H9 (cell line): ENCODE measurements at regions not wholly inside any gene's neighbourhood (a gene's known extent, or its start where the extent isn't known, plus 50 kb on each side); places are given as distances from the start of the nearest gene placed in this dataset.

Source experiments
- DNase-seq: peaks from one replicate; pipeline ENCODE4 v3.0.0-alpha.2; 2017
- H2AFZ ChIP-seq: one replicate; pipeline ENCODE4 v1.6.1; 2013; ENCODE audit warnings: mild to moderate bottlenecking, low read length, control low read depth, moderate library complexity
- H2AK5ac ChIP-seq: 2 replicates; pipeline ENCODE4 v1.6.1; 2013; ENCODE audit warnings: low read length, control low read depth, mixed read lengths; ENCODE audit not compliant: insufficient read length
- H2BK120ac ChIP-seq: one replicate; pipeline ENCODE4 v1.6.1; 2013; ENCODE audit warnings: low read depth, mild to moderate bottlenecking, low read length, control low read depth, inconsistent platforms; ENCODE audit not compliant: poor library complexity, severe bottlenecking
- H2BK12ac ChIP-seq: 2 replicates; pipeline ENCODE4 v1.6.1; 2013; ENCODE audit warnings: low read length, control low read depth, mixed read lengths, low read depth; ENCODE audit not compliant: insufficient read length
- H2BK15ac ChIP-seq: 2 replicates; pipeline ENCODE4 v1.6.1; 2013; ENCODE audit warnings: low read depth, low read length, control low read depth
- H2BK20ac ChIP-seq: one replicate; pipeline ENCODE4 v1.6.1; 2013; ENCODE audit warnings: low read depth, mild to moderate bottlenecking, low read length, control low read depth, inconsistent platforms; ENCODE audit not compliant: poor library complexity, severe bottlenecking
- H2BK5ac ChIP-seq: 2 replicates; pipeline ENCODE4 v1.6.1; 2013; ENCODE audit warnings: low read length, control low read depth, mixed read lengths; ENCODE audit not compliant: insufficient read length
- H3K14ac ChIP-seq: 2 replicates; pipeline ENCODE4 v1.6.1; 2013; ENCODE audit warnings: low read length, control low read depth; ENCODE audit not compliant: insufficient read depth
- H3K18ac ChIP-seq: 2 replicates; pipeline ENCODE4 v1.6.1; 2013; ENCODE audit warnings: low read depth, mild to moderate bottlenecking, mixed read lengths, low read length, control low read depth; ENCODE audit not compliant: insufficient read length
- H3K23ac ChIP-seq: 2 replicates; pipeline ENCODE4 v1.6.1; 2013; ENCODE audit warnings: low read length, control low read depth, mixed read lengths, low read depth; ENCODE audit not compliant: insufficient read length
- H3K23me2 ChIP-seq: 2 replicates; pipeline ENCODE4 v1.6.1; 2013; ENCODE audit warnings: low read depth, mild to moderate bottlenecking, mixed read lengths, low read length, control low read depth; ENCODE audit not compliant: insufficient read length, poor library complexity, severe bottlenecking
- H3K27ac ChIP-seq: 2 replicates; pipeline ENCODE4 v1.5.1; 2013; ENCODE audit warnings: low read length, control low read depth, mixed read lengths, low read depth; ENCODE audit not compliant: insufficient read length
- H3K27me3 ChIP-seq: 2 replicates; pipeline ENCODE4 v1.6.1; 2013; ENCODE audit warnings: low read length, control low read depth, inconsistent platforms; ENCODE audit not compliant: insufficient read depth
- H3K4ac ChIP-seq: 2 replicates; pipeline ENCODE4 v1.6.1; 2013; ENCODE audit warnings: low read depth, mild to moderate bottlenecking, control low read depth, inconsistent platforms, low read length, moderate library complexity
- H3K4me1 ChIP-seq: 2 replicates; pipeline ENCODE4 v1.6.1; 2013; ENCODE audit warnings: low read length, control low read depth, inconsistent platforms; ENCODE audit not compliant: insufficient read depth
- H3K4me2 ChIP-seq: 2 replicates; pipeline ENCODE4 v1.6.1; 2013; ENCODE audit warnings: low read length, control low read depth, mixed read lengths; ENCODE audit not compliant: insufficient read length, insufficient read depth
- H3K56ac ChIP-seq: 2 replicates; pipeline ENCODE4 v1.6.1; 2013; ENCODE audit warnings: low read depth, mild to moderate bottlenecking, mixed read lengths, low read length, control low read depth; ENCODE audit not compliant: insufficient read length
- H3K79me1 ChIP-seq: 2 replicates; pipeline ENCODE4 v1.6.1; 2013; ENCODE audit warnings: low read depth, mild to moderate bottlenecking, moderate library complexity, low read length, control low read depth, inconsistent platforms; ENCODE audit not compliant: insufficient read depth, poor library complexity, severe bottlenecking
- H3K79me2 ChIP-seq: 2 replicates; pipeline ENCODE4 v1.6.1; 2013; ENCODE audit warnings: low read length, control low read depth, inconsistent platforms; ENCODE audit not compliant: insufficient read depth
- H3K9ac ChIP-seq: 2 replicates; pipeline ENCODE4 v1.6.1; 2013; ENCODE audit warnings: low read length, control low read depth, mixed read lengths; ENCODE audit not compliant: insufficient read length; ENCODE audit errors: extremely low read depth
- H3K9me3 ChIP-seq: one replicate; pipeline ENCODE4 v1.6.1; 2013; ENCODE audit warnings: low read depth, low read length, inconsistent platforms; ENCODE audit not compliant: control insufficient read depth
- H3T11ph ChIP-seq: one replicate; pipeline ENCODE4 v1.6.1; 2013; ENCODE audit warnings: mild to moderate bottlenecking, low read length, control low read depth, inconsistent platforms
- H4K20me1 ChIP-seq: one replicate; pipeline ENCODE4 v1.6.1; 2013; ENCODE audit not compliant: control insufficient read depth, insufficient read length, insufficient read depth
- H4K5ac ChIP-seq: 2 replicates; pipeline ENCODE4 v1.6.1; 2013; ENCODE audit warnings: low read depth, mild to moderate bottlenecking, mixed read lengths, low read length, control low read depth; ENCODE audit not compliant: insufficient read length
- H4K8ac ChIP-seq: replicated peaks from 2 replicates; pipeline ENCODE4 v1.6.1; 2013; ENCODE audit warnings: low read length, control low read depth, mixed read lengths, low read depth; ENCODE audit not compliant: insufficient read length
- H4K91ac ChIP-seq: 2 replicates; pipeline ENCODE4 v1.6.1; 2013; ENCODE audit warnings: low read depth, mild to moderate bottlenecking, moderate library complexity, mixed read lengths, low read length, control low read depth; ENCODE audit not compliant: insufficient read length
- H3K27ac Mint-ChIP-seq, 3 experiments: 2 replicates in 2 of 3; 3 replicates in 1 of 3; pipeline ENCODE4 v1.8.0; 2020 to 2021; ENCODE audit warnings: mixed read lengths in 3 of 3, mild to moderate bottlenecking in 1 of 3, moderate library complexity in 1 of 3
- H3K27me3 Mint-ChIP-seq: 2 replicates; pipeline ENCODE4 v1.8.0; 2021; ENCODE audit warnings: low read depth, mild to moderate bottlenecking, moderate library complexity, mixed read lengths
- H3K36me3 Mint-ChIP-seq, 3 experiments: 2 replicates in 2 of 3; 3 replicates in 1 of 3; pipeline ENCODE4 v1.8.0; 2020 to 2021; ENCODE audit warnings: low read depth in 3 of 3, mixed read lengths in 3 of 3; ENCODE audit not compliant: insufficient read depth in 1 of 3
- H3K4me1 Mint-ChIP-seq, 2 experiments: 2 replicates each; pipeline ENCODE4 v1.8.0; 2020; ENCODE audit warnings: mixed read lengths in 2 of 2
- H3K4me3 Mint-ChIP-seq, 2 experiments: 2 replicates in 1 of 2; 3 replicates in 1 of 2; pipeline ENCODE4 v1.8.0; 2020 to 2021; ENCODE audit warnings: mild to moderate bottlenecking in 2 of 2, mixed read lengths in 2 of 2, moderate library complexity in 1 of 2
- H3K9me3 Mint-ChIP-seq, 2 experiments: 2 replicates in 1 of 2; 3 replicates in 1 of 2; pipeline ENCODE4 v1.8.0; 2020; ENCODE audit warnings: mild to moderate bottlenecking in 2 of 2, mixed read lengths in 2 of 2, moderate library complexity in 1 of 2
- CTCF ChIP-seq: fragments of 200-600 bp; sonication (generic); conservative IDR thresholded peaks from 3 replicates; pipeline ENCODE4 v1.8.0; 2021; ENCODE audit warnings: antibody characterized with exemption, mild to moderate bottlenecking
- WGBS: extraction: QIAGEN DNeasy Blood & Tissue Kit; methylation state at CpG from one replicate; pipeline ENCODE4 v1.1.7; 2013; ENCODE audit warnings: missing lambda C conversion rate, low lambda C conversion rate, mixed read lengths; ENCODE audit not compliant: insufficient read length; ENCODE audit errors: extremely low coverage; 5-methylcytosine and 5-hydroxymethylcytosine counted together

DNA sequence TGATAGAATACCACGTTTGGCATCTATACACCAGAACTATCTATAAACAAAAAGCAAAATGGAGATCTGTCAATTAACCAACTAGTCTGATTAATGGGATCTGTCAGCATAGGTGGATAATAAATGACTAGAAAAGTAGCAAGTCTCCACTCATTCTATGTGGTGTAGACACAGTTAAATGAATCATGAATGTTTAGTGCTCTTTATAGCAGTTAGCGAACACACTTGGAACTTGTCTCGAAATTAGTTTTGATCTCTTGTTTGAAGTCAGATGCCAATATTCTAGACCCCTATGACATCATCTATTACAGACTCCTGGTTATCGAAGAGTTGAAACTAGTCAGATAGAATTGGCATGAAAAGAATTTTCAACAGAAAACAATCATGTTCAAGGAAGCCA, 259.7 kb downstream of the AHR start:
- H3K4me1 ChIP-seq, result no peaks in the 10 kb centered on the region
- no peaks in the 10 kb centered on the region; the same call in 1 of the 2 replicates for H3K27me3 Mint-ChIP-seq
- H3K23ac ChIP-seq, result no peak overlapping the region
- H2AK5ac ChIP-seq, result no peak overlapping the region
- no peak overlapping the region for H2BK20ac ChIP-seq
- H4K20me1 ChIP-seq, result no peaks in the 10 kb centered on the region
- no peak overlapping the region for H3K14ac ChIP-seq
- H2AFZ ChIP-seq, result no peak overlapping the region
- H2BK120ac ChIP-seq, result no peak overlapping the region
- no peak overlapping the region for H3K56ac ChIP-seq
- no peaks in the 10 kb centered on the region for H3K27me3 ChIP-seq
- H4K8ac ChIP-seq, result no peak overlapping the region
- H3K79me1 ChIP-seq, result no peaks in the 10 kb centered on the region
- no peaks in the 10 kb centered on the region for H3K79me2 ChIP-seq
- no peak overlapping the region for H2BK5ac ChIP-seq
- H3K18ac ChIP-seq, result no peak overlapping the region
- no peak for TF ChIP-seq CTCF
- no peak overlapping the region for H4K5ac ChIP-seq
- no peak overlapping the region for H3K9ac ChIP-seq
- H2BK12ac ChIP-seq, result no peak overlapping the region
- WGBS, result no CpG with 5 or more reads among the region's 4 CpGs
- H3K9me3 ChIP-seq, result no peaks in the 10 kb centered on the region
- H2BK15ac ChIP-seq, result no peak overlapping the region
- no peak for DNase-seq
- no peak overlapping the region for H3K27ac Mint-ChIP-seq
- H3K4me3 Mint-ChIP-seq, result no peak overlapping the region
- H3T11ph ChIP-seq, result no peak overlapping the region
- no peak overlapping the region for H4K91ac ChIP-seq
- no peaks in the 10 kb centered on the region for H3K36me3 Mint-ChIP-seq
- no peak overlapping the region for H3K4ac ChIP-seq
- H3K27ac ChIP-seq, result no peak overlapping the region
- no peaks in the 10 kb centered on the region for H3K4me1 Mint-ChIP-seq
- H3K4me2 ChIP-seq, result no peak overlapping the region
- no peaks in the 10 kb centered on the region for H3K9me3 Mint-ChIP-seq
- H3K23me2 ChIP-seq, result no peaks in the 10 kb centered on the region
